HG02852 (cell line): ENCODE measurements at regions not wholly inside any gene's neighbourhood (a gene's known extent, or its start where the extent isn't known, plus 50 kb on each side); places are given as distances from the start of the nearest gene placed in this dataset.
"Not testable (repeated sequence)": the region's sequence is repeated elsewhere in the genome, so short reads cannot be mapped to it uniquely, and the experiment has no call there.

Experiments used
- ATAC-seq: cut with Tn5 transposase; IDR thresholded peaks from one replicate; pipeline ENCODE4 v1.9.1; 2021; ENCODE audit warnings: mild to moderate bottlenecking, moderate library complexity; ENCODE audit not compliant: unreplicated experiment

DNA sequence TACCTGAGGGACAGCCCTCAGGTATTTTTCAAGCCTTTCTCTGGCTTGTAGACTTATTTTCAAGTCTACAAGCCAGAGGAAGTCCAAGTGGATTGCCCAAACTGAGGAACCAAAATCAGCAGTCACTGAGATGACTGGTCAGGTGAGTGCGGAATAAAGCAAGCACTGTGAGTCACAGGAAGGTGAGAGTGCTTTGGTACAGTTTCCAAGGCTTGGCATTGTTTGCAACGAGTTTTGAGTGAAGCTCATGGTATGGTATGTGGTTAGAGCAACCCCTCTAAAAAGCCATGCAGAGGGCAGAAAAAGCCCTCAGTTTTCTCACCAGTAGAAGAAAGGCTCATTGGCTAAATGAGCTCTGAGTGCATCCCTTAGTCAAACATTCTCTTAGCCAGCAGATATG lies 112.8 kb upstream of the EOLA2 start:
- no peak for ATAC-seq

DNA sequence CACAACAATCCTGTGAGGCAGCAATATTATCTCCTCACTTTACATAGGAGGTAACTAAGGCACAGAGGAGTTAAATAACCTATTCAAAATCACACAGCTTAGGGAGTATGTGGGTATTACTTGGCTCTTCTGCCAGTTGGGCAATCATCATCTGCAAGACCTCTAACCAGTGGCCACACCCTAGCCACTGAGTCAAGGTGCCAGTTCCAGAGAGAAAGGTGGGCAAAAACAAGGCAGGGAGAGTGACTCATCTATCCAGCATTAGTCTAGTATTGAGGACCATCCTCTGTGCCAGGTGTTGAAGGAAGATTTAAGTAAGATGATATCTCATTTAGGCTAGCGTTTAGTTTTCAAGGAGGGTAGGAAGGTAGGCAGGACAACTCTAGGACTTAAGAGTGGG lies 113.9 kb upstream of the EOLA2 start:
- no peak for ATAC-seq

DNA sequence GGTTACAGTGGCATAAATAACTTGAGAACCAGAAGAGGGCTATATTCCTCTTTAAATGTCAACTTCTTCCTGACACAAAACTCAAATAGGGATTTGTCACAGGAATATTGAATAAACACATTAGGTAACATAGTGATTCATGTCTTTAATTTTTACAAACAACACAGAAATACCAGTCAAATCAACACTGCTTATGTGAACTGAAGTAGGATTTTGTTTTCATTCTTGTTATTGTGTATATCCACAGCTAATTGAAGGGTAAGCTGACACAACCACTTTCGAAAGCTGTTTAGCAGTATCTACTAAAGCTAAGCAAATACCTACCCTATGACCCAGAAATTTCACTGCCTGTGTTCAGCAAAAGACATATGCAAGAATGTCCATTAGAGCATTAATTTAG lies 120.4 kb upstream of the EOLA2 start:
- no peak for ATAC-seq

DNA sequence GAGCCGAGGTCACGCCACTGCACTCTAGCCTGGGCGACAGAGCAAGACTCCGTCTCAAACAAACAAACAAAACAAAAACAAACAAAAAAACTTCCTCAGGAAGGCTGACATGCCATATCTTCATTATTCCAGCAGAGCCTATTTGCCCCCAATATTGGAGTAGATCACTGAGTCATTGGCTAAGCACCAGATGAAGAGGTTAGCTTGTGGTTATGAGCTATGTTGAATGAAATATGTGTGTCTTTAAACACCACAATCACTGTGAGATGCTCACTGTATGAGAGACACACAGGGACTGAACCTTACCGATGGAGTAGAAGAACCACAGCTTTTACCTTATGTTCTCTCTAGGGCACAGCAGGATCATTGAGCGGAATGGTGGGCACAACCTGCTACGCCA lies 122.1 kb upstream of the EOLA2 start:
- no peak for ATAC-seq

DNA sequence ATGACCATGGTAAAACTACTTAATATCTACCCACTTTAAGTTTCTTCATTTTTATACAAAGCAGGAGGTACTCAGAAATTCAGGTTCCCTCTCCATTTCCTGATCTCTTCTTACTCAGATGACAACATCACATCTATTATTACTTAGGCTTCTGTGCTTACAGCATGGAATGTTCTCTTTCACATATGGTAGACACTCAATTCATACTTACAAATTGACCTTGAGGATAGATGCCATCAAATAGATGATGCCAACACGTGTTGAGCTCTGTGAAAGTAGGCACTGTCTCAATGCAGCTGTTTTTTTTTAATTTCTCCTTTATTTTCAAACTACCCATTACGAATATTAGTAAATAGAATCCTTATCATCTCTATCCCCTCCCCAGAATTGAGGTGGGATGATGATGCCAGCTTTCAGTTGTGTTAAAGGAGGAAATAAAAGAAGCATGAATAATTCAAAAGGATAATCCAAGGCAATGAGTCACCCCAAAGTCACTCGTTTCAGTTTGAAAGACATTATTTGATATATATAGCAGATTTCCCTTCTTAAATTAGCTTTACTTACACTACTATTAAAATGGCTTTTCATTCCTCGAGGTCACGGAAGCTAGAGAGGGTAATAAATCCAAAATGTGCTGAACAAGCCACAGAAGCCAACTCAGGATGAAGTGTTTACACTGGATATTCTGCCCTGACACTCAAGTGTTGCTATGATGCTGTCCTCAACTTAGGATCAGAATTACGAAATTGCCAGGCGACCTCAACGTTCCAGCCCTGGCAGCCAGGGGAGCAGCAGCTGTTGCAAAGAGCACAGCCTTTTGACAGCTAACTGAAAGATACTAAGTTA lies 124.2 kb upstream of the EOLA2 start:
- no peak for ATAC-seq

DNA sequence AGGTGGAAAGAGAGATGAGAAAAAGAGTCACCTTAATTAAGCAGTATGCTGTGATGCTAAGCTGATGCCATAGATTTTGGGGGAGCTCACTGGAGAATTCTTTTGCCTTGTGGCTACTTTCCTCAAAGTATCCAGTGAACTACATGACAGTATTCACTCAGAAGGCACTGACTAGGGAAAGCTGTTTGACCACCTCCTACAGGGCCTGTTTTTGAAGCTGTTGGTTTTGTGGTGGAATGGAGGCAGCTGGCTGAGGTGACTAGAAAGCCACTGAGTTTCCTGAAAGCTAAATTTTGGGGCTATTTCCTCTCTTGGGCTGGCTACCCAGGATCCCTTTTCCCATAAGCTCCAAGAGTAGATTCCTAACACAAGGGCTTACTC lies 124.8 kb upstream of the EOLA2 start:
- ATAC-seq: no peak

DNA sequence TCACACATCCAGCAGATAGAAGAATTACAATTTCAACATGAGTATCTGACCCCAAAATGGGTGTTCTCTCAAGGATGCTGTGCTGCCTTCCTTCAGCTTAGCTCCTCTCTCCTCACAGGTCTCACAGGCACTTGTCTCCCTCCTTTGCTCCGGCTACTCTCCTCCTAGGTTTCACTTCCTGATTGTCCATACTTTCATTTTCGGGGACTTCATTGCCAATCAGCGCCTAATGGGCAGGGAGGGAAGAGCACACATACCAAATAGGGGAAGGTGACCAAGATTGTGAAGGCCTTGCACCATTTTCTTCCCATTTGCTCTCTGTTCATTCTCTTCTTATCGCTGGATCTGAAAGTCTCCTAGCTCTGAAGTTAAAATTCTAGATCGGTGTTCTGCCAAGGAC lies 125.4 kb upstream of the EOLA2 start:
- ATAC-seq: no peak

DNA sequence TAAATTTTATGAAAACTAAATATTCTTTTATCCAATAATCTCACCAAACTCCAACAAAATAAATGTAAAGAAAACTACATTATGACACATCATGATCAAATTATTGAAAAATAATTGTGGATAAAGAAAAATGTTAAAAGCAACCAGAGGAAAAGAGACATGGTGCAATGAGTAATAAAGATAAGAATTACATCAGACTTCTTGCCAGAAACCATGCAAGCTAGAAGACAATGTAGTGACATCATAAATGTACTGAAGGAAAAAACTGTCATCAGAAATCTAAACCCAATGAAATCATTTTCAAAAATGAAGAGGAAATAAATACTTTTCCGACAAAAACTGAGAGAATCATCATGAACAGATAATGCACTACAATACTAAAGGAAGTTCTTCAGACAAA lies 135.9 kb upstream of the EOLA2 start:
- no peak for ATAC-seq

DNA sequence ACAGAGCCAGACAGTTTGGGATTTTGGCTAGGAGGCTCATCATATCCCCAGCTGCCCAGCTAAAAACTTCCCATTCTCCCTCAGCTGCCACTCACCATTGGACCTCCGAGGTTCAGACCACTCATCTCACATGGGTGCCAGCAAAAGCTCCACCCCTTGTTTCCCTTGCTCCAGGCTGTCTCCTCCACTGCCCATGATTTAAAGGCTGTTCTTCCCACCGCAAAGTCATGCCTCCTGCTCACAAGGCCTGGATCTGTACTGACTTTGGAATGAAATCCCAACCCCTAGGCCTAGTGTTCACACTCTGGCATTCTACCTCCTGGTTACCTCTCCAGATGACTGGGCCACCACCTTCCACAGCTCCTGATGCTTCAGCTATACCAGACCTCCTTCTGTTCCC lies 142.2 kb upstream of the EOLA2 start:
- no peak for ATAC-seq

DNA sequence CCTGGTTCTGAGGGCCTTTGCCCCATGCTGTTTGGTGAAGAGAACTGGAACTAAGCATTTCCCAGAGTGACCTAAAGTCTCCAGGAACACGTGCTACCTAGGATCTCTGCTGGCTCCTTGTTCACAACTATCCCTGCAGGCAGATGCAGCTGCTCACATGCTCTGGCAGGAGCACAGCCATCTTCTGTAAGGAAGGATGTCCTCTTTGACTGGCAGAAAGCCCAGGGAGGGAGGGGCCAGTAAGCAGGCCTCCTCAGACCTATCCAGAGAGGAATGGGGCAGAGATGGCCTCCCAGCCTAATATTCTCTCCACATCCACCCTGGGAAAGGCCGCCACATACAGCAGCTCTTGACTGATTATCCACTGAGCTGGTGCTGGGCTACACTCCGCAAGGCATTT lies 142.8 kb upstream of the EOLA2 start:
- ATAC-seq: no peak

DNA sequence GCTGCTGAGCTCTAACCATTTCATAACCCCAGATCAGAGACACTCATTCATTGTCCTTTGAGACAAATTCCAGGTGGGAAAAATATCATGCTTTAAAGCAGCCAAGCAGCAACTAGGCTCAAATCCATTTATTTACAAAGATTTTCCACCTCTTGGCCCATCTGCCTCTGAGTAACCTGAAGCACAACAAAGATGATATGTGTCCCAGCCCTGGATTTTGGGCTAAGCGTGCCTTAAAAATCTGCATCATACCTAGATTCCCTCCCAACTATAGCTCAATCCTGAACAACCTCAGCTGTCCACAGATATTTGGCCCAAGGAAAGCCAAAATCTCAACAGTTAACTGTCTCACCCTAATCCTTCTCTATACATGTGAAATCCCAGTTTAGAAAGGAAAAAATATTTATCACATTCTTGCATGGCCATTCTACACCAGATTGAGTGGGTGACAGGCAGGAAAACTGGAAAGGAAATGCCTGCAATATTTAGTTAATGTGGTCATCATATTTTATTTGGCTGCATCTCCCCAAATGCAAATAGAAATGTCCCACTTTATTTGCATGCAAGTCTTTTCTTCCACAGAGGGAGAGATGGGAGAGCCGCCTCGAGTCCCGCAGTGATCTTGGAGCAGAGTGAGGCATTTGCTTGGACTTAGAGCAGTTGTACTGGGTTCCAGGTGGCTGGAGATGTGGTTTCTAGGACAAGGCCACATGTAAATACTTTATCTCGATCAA lies 146.4 kb upstream of the EOLA2 start:
- no peak for ATAC-seq

DNA sequence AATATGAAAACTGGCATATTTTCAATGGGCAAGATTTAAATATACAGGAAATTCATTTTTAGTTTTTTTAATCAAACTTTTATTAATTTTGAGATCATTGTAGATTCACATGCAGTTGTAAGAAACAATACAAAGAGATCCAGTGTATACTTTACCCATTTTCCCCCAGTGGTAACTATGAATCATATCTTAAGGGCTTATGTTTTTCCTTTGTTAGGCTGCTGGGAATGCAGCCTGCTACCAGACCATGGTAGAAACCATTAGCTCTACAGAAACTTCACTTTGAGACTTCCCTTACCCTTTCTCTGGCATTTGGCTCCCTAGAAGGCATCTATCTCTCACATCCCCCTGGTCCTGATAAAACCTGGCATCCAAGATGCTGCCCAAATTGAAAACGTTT lies 147.6 kb upstream of the EOLA2 start:
- ATAC-seq: no peak

DNA sequence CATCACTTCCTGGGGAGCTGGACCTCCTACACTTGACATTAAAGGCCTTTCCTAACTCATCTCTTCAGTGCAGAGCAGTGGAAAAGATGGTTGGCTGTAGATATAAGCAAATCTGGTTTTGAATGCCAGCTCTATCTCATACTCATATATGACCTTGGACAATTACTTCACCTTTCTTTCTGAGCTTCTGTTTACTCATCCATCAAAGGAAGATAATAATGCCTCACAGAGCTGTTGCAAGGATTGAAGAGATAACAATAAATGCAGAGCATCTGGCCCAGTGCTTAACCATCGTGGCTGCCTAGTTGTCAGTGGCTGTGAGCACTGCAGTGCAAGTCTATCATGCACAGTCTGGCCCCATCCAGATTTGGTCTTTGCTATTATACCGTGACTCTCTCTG lies 148.1 kb upstream of the EOLA2 start:
- no peak for ATAC-seq

DNA sequence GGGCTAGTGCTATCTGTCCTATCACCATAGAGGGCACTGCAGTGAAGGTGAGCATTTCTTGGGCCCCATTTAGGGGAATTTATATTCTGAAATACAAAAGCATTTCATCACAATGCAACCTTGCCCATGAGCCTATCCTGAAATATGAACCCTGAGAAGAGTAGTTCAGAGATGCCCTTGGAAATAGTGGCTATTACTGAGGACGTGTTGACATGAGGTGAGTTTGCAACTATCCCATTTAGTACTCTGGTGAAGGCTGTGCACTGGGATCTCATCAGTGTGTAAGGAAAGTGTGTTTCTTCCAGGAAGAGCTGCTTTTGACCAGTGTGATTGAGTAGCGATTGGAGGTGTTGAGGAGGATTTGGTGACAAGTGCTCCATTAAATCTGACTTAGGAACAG lies 149.3 kb upstream of the EOLA2 start:
- ATAC-seq: no peak

DNA sequence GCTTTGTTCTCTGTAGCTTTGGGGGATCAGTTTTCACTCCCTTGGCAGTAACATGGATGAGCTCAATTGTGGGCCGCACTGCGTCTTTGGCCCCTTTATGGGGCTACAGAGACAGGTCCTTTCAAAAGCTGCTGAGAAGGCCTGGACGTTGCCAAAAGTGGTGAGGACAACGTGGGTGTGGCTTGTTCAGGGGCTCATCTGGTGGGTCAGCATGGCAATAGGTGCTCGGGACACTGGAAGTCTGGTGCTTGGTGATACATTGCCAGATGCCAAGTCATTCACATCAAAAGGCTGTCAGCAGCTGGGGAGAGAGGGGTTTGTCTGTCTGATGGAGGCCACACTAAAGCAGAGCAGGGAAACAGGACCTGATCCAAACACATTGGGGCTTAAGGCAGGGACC lies 149.8 kb upstream of the EOLA2 start:
- ATAC-seq: no peak

DNA sequence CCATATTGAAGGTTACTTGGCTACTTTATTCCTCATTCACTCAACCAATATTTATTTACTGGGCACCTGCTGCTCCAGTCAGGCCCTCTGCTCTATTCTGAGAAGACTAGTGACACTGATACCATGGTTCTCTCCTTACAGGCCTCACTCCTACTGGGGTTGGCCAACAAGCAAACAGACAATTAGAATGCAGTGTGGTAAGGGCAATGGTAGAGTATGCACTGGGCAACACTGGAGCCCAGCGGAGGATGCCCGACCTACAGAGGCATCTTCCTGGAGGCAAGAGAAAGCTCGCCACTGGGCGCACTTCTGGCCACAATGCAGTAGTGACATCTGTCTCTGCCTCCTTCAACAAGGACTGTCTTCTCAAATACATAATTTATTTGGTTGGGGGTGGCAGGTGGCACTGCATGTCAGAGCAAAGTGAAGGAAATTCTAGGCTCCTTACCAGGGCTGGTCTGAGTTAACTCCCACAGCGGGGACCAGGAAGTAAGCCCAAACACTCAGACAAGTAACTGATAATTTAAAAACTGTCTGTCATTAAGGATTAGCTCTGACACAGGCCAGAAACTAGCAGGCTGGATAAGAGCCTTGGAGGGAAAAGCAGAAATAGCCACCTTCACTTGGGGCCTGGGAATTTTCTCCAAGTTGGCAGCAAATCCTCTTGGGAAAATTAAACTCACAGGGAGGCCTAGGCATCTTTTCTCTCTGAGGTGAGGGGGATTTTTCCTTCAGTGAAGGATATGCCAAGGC lies 150.7 kb upstream of the EOLA2 start:
- no peak for ATAC-seq

DNA sequence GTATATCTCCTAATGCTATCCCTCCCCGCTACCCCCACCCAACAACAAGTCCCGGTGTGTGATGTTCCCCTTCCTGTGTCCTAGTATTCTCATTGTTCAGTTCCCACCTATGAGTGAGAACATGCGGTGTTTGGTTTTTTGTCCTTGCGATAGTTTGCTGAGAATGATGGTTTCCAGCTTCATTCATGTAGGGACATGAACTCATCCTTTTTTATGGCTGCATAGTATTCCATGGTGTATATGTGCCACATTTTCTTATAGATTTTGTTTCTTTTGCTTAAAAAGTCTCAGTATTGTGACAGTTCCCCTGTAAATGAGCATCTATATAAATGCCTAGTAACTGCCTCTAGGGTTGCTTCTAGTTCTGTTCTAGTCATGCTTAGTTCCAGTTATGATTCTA lies 153.0 kb upstream of the EOLA2 start:
- not testable (repeated sequence) for ATAC-seq

DNA sequence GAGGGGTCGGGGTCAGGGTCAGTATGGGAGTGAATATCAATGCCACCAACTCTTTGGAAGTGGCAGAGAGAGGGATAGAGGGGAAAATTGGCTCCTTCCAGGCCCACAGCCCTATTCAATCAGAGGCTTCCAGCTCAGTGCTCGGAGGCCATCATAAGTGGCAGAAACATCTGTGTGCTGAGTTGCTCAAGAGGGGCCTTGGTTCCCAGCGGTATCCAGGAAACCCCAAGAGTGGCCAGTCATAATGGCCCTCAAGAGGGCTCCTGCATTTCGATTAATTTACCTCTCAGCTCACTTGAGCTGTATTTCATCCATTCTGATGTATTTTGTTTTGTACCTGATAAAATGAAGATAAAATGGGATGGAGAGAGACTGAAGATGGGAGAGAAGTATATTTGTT lies 154.3 kb upstream of the EOLA2 start:
- no peak for ATAC-seq

DNA sequence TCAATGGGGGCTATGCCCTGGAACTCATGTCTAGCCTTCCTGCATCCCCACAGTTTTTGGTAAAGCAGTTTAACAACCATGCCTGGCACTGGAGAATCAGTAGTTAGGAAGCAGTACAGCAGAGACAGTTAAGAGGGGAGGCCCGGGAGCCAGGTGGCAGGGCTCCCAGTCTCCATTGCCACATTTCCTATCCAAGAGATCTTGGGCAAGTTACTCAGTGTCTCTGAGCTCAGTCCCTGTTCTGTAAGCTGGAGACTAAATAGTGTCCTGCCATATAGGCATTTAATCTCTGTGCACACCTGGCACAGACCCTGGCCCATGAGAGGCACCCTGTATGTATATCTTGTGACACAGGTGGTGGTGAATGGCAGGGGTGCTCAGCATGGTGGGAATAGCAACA lies 156.1 kb upstream of the EOLA2 start:
- no peak for ATAC-seq

DNA sequence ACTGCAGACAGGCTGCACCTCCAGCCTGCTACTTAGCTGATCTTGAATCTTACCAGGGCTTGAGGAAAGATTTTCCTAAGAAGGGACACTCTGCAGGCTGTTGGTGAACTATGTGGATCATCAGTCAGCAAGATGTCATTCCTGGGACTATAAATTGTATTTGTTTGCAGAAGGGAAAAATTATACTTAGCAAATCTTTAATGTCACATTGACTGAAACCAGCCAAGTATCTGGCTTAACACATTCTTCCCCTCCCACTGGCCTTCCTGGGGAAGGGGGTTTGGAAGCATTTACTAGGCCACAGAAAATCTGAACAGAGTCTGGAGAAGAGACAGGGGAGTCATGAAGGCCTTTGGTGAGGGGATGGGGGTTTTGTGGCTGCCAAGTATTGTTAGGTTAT lies 156.7 kb upstream of the EOLA2 start:
- ATAC-seq: no peak

DNA sequence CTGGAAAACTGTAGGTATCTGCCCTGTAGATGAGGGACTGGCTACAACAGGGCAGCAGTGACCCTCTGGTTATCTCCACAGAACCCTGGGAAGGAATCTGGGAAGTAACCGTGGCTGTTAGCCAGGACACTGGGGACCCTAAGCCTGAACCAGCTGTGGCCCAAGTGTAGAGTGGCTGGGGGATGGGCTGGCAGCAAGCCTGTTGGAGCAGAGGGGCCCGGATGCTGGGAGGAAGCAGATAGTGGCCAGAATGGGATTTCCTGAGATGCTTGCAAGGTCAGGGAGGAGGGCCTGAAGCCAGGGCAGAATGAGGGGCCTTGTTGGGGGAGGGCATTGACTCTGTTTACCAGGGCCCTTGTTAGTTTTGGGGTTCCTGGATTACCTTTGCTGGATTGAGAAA lies 161.0 kb upstream of the EOLA2 start:
- ATAC-seq: no peak

DNA sequence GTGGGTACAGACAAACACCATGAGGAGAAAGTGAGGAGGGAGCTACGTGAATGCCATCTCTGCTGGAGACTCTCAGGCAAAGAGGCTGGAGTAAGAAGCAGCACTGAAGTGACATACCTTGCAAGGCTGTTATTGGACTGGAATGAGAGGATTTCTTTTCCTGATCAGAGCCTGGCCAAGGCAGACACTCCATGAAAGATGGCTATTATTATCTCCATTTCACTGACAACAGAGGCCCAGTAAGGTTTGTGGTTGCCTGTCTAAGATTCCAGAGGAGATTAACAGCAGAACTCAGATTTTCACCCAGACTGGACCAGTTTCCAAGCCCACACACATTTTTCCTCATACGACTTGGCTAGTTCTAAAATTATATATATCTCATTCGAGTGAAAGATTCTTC lies 162.0 kb upstream of the EOLA2 start:
- no peak for ATAC-seq
